KG1 (cell line): ENCODE measurements at regions not wholly inside any gene's neighbourhood (a gene's known extent, or its start where the extent isn't known, plus 50 kb on each side); places are given as distances from the start of the nearest gene placed in this dataset.
"Not testable (repeated sequence)": the region's sequence is repeated elsewhere in the genome, so short reads cannot be mapped to it uniquely, and the experiment has no call there.

Experiments used
- DNase-seq: peaks from one replicate; lab custom pipeline; 2025; lab: John Stamatoyannopoulos, UW

- no peak for DNase-seq
Measured at GRCh38 chr4:19510993-19511392, 740.7 kb upstream of the SLIT2 start.

GRCh38 chr4:19508442-19508841 lies 743.3 kb upstream of the SLIT2 start:
- DNase-seq: no peak

GRCh38 chr4:19497705-19498104 lies 754.0 kb upstream of the SLIT2 start:
- no peak for DNase-seq

- no peak for DNase-seq
Measured at GRCh38 chr4:19496756-19497155, 754.9 kb upstream of the SLIT2 start.

- no peak for DNase-seq
Measured at GRCh38 chr4:19494961-19495360, 756.7 kb upstream of the SLIT2 start.

- DNase-seq: no peak
Measured at GRCh38 chr4:19492606-19493005, 759.1 kb upstream of the SLIT2 start.

- no peak for DNase-seq
Measured at GRCh38 chr4:19486400-19486799, 765.3 kb upstream of the SLIT2 start.

GRCh38 chr4:19478791-19479190 lies 772.9 kb upstream of the SLIT2 start:
- no peak for DNase-seq

- no peak for DNase-seq
Measured at GRCh38 chr4:19473569-19473968, 778.1 kb upstream of the SLIT2 start.

GRCh38 chr4:19472666-19473065 lies 779.0 kb upstream of the SLIT2 start:
- DNase-seq: no peak

GRCh38 chr4:19470001-19470400 lies 781.7 kb upstream of the SLIT2 start:
- DNase-seq: not testable (repeated sequence)

GRCh38 chr4:19462117-19462516 lies 789.6 kb upstream of the SLIT2 start:
- DNase-seq: no peak

GRCh38 chr4:19455850-19456602 lies 795.7 kb upstream of the SLIT2 start:
- DNase-seq: no peak

GRCh38 chr4:19455196-19455595 lies 796.5 kb upstream of the SLIT2 start:
- no peak for DNase-seq

GRCh38 chr4:19438233-19438632 lies 813.5 kb upstream of the SLIT2 start:
- no peak for DNase-seq

GRCh38 chr4:19437008-19437407 lies 814.7 kb upstream of the SLIT2 start:
- no peak for DNase-seq

GRCh38 chr4:19429684-19430083 lies 822.0 kb upstream of the SLIT2 start:
- DNase-seq: no peak

- no peak for DNase-seq
Measured at GRCh38 chr4:19425146-19425545, 826.6 kb upstream of the SLIT2 start.

- DNase-seq: no peak
Measured at GRCh38 chr4:19417256-19417655, 834.4 kb upstream of the SLIT2 start.

GRCh38 chr4:19416146-19416545 lies 835.6 kb upstream of the SLIT2 start:
- no peak for DNase-seq

GRCh38 chr4:19408490-19408889 lies 843.2 kb upstream of the SLIT2 start:
- DNase-seq: no peak

GRCh38 chr4:19406789-19407188 lies 844.9 kb upstream of the SLIT2 start:
- DNase-seq: no peak

- DNase-seq: no peak
Measured at GRCh38 chr4:19403786-19404370, 847.8 kb upstream of the SLIT2 start.

- DNase-seq: no peak
Measured at GRCh38 chr4:19402581-19403065, 849.1 kb upstream of the SLIT2 start.
